GM18951 (cell line): ENCODE measurements at regions not wholly inside any gene's neighbourhood (a gene's known extent, or its start where the extent isn't known, plus 50 kb on each side); places are given as distances from the start of the nearest gene placed in this dataset.
"Not testable (repeated sequence)": the region's sequence is repeated elsewhere in the genome, so short reads cannot be mapped to it uniquely, and the experiment has no call there.

Source experiments
- POLR2A ChIP-seq: IDR thresholded peaks from 4 replicates; pipeline ENCODE4 v1.6.1; 2011; ENCODE audit warnings: mild to moderate bottlenecking; ENCODE audit not compliant: insufficient read length, insufficient read depth; ENCODE audit errors: extremely low read depth
- in situ Hi-C: fragments of 300-500 bp; cut with MboI; formaldehyde crosslinking; loops from one replicate; pipeline ENCODE4 v1.12.0; 2022; ENCODE audit warnings: low sequenced_read_pairs, mixed read lengths, inconsistent platforms; ENCODE audit not compliant: unreplicated experiment

GRCh38 chr4:81792521-81792920 is 320.8 kb upstream of the RASGEF1B start:
- in situ Hi-C loops, result no loop called here
- TF ChIP-seq POLR2A, result no peak

GRCh38 chr4:81790477-81790876 is 318.8 kb upstream of the RASGEF1B start:
- in situ Hi-C loops, result no loop called here
- no peak for TF ChIP-seq POLR2A

GRCh38 chr4:81789741-81790399 is 318.2 kb upstream of the RASGEF1B start:
- no peak for TF ChIP-seq POLR2A
- in situ Hi-C loops, result no loop called here

- TF ChIP-seq POLR2A, result no peak
- in situ Hi-C loops, result no loop called here
These were observed 317.5 kb upstream of the RASGEF1B start for GRCh38 chr4:81789158-81789557.

GRCh38 chr4:81786766-81787165 is 315.1 kb upstream of the RASGEF1B start:
- TF ChIP-seq POLR2A, result no peak
- in situ Hi-C loops, result no loop called here

GRCh38 chr4:81786063-81786763 is 314.5 kb upstream of the RASGEF1B start:
- TF ChIP-seq POLR2A, result no peak
- in situ Hi-C loops, result no loop called here

- TF ChIP-seq POLR2A, result no peak
- in situ Hi-C loops, result no loop called here
These were observed 313.6 kb upstream of the RASGEF1B start for GRCh38 chr4:81785338-81785737.

GRCh38 chr4:81783558-81783957 is 311.9 kb upstream of the RASGEF1B start:
- in situ Hi-C loops, result no loop called here
- TF ChIP-seq POLR2A, result no peak

GRCh38 chr4:81781799-81782198 is 310.1 kb upstream of the RASGEF1B start:
- in situ Hi-C loops, result no loop called here
- TF ChIP-seq POLR2A, result no peak

GRCh38 chr4:81777718-81778117 is 306.0 kb upstream of the RASGEF1B start:
- in situ Hi-C loops, result not testable (repeated sequence)

- in situ Hi-C loops, result no loop called here
- no peak for TF ChIP-seq POLR2A
These were observed 305.1 kb upstream of the RASGEF1B start for GRCh38 chr4:81776794-81777193.

GRCh38 chr4:81773557-81773956 is 301.9 kb upstream of the RASGEF1B start:
- in situ Hi-C loops, result no loop called here
- TF ChIP-seq POLR2A, result no peak

GRCh38 chr4:81771721-81772120 is 300.0 kb upstream of the RASGEF1B start:
- no peak for TF ChIP-seq POLR2A
- in situ Hi-C loops, result no loop called here

GRCh38 chr4:81769244-81769643 is 297.5 kb upstream of the RASGEF1B start:
- in situ Hi-C loops, result no loop called here
- TF ChIP-seq POLR2A, result no peak
